GM12873 (cell line): ENCODE measurements at regions not wholly inside any gene's neighbourhood (a gene's known extent, or its start where the extent isn't known, plus 50 kb on each side); places are given as distances from the start of the nearest gene placed in this dataset.

ENCODE experiments used
- TF ChIP-seq, protein P1 (sequence below): IDR thresholded peaks from 2 replicates; pipeline ENCODE4 v1.5.1; 2012; ENCODE audit warnings: low read depth, mild to moderate bottlenecking, moderate library complexity, low read length, control low read depth; ENCODE audit not compliant: insufficient read depth; ENCODE audit errors: missing control alignments

DNA sequence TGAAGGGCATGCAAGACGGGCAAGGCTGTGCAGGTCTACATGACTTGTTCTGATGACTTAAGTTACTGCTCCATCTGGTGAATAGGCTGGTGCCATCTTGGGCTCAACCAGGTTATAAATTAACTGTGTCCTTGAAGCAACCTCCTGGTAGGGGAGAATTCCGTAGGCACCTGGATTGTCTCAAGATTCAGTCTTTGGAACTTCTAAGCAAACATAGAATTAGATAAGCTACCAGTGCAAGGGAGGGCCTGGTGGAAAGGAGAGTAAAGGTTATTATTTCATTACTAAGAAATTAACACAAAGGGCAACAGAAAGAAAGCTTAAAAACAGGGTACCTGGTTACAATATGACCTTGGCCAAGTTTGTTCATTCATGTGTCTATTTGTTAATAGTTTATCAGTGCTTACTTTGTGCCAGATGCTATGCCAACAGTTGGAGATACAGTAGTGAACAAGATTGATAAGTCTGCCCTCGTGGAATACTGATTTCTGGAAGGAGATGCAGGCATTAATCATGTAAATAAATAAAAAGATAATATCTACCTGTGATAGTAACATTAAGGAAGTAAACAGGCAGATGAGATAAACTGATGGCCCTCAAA, 107.0 kb upstream of the PALS2 start:
- TF ChIP-seq, protein P1, sequence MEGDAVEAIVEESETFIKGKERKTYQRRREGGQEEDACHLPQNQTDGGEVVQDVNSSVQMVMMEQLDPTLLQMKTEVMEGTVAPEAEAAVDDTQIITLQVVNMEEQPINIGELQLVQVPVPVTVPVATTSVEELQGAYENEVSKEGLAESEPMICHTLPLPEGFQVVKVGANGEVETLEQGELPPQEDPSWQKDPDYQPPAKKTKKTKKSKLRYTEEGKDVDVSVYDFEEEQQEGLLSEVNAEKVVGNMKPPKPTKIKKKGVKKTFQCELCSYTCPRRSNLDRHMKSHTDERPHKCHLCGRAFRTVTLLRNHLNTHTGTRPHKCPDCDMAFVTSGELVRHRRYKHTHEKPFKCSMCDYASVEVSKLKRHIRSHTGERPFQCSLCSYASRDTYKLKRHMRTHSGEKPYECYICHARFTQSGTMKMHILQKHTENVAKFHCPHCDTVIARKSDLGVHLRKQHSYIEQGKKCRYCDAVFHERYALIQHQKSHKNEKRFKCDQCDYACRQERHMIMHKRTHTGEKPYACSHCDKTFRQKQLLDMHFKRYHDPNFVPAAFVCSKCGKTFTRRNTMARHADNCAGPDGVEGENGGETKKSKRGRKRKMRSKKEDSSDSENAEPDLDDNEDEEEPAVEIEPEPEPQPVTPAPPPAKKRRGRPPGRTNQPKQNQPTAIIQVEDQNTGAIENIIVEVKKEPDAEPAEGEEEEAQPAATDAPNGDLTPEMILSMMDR = no peak

DNA sequence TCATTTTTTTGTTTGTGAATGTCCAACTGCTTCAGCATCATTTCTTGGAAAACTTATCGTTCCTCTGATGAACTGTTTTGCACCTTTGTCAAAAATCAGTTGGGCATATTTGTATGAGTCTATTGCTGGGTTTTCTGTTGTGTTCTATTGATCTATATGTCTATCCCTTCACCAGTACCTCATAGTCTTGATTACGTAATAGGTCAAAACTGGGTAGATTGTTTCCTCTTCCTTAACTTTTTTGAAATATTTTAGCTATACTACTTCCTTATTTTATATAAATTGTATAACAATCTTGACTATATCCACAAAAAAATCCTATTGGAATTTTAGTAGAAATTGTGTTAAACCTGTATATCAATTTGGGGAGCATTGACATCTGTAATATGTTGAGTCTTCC, 104.1 kb upstream of the PALS2 start:
- TF ChIP-seq, protein P1 = no peak

DNA sequence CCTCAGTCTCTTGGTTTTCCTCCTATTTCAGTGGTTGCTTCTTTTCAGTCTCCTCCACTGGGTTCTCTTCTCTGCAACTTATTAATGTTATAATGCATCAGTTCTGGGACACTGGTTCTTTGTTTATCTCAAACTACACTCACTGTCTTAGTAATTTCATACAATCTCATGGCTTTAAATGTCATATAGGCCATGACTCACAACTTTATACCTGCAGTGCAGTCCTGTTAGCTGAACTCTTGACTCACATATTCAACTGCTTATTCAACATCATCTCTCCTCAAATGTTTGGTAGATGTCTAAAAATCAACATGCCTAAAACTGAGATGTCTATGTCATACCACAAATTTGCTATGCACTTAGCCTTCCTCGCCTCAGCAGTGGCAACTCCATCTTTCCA, 101.2 kb upstream of the PALS2 start:
- TF ChIP-seq, protein P1 = no peak

DNA sequence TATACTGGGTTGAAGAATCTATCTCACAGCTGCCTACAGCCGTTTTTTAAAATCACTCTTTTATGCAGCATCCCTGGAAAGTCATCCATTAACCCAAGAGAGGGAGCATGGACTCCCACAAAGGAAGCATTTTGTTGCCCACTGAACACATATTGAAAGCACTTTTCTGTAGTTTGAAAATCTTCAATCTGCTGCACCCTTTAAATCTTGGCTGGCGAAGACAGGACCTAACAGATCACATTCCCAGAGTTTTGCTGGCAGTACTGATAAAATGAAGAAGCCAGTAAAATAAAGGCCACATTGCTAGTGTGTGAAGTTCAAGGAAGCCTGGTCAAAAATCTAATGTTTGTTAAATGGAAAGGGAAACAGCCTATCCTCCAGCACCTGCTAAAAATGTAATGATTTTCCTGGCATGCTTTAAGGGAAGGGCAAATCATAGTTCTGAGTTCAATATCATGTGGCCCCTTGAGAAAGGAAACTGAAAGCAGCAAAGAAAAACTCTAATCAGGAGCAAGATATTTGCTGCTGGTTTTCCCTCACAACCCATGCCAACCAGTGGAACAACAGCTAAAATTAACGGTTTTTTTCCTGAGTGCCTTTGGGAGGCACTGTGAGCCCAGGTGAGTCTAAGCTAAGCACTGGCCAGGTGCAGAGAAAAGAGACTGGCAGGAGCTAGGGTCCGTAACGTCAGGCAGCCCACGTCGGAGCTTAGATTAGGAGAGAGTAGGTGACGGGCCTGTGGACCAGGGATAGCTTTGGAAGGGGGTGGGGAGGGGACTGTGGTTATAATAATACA, 97.9 kb upstream of the PALS2 start:
- TF ChIP-seq, protein P1 = no peak

DNA sequence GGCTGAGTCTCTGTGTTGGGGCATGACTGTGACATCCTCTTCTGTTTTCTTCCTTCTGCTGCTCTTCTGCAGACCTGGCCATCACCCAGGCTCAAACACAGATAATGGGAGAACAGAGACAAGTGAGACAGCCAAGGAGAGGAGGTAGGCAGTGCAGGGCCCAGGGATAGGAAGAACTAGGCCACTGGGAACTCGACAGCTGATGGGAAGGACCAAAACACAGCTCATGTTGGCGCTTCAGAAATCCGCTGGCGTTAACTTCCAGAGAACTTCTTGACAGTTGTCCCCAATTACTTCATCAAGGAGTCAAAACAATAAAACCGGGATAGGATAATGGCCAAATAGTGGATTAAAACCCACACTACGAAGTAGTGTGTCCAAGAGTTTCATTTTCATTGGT, 97.0 kb upstream of the PALS2 start:
- TF ChIP-seq, protein P1 = no peak

DNA sequence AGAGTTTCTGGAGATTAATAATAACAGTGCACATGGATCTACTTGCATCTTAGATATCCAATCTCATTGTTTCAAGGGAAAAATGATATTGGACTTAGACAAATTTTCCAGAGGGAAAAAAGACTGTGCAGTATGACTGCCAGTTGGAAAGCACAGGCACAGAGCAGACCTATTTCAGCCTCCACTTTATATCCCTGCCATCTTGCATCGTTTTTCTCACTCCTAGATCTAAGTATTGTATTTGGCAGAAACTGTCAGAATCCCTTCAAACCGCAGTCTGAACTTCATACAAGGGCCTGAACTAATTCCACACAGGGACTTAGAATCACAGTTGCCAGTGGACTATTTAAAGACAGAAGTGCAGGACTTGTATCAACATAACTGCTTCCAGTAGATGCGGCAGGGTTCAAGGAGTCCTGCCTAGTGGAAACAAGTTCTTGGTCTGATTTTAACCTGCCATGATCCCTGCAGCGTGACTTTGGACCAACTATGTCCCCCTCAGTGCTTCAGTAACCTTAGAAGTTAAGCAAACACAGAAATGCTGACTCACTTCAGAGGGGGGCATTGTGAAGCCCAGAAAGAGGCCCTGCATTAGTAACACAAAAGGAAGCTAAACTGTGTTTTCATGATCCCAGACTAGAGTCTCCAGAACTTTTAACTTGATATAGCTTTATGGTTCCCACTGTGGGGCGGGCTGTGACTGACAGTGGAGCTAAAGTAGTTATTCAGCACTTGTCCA, 95.7 kb upstream of the PALS2 start:
- TF ChIP-seq, protein P1 = no peak

DNA sequence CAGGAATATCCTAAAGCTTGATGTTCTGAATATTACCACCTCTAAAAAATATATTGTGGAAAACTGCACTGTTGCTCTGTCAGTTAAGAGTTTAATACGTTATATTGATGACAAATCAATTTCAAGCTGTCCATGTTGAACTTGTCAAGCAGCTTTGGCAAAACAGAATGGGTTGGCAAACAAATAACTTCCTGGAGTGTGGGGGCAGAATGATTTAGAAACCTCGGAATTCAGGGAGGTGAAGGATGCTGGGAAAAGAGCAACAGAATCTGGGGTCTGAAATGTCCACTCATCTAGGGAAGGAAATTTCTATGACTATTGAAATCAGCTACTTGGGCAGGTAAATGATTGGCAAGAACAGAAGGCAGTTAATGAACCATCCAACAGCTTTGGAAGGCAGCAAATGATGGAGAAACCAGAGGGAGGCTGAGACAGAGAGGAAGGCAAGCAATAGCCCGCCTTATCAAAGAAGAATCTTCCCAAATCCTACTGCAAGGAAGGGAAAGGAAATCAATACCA, 95.1 kb upstream of the PALS2 start:
- TF ChIP-seq, protein P1 = no peak
